Neural cell (in vitro differentiated cells): ENCODE measurements at regions not wholly inside any gene's neighbourhood (a gene's known extent, or its start where the extent isn't known, plus 50 kb on each side); places are given as distances from the start of the nearest gene placed in this dataset.

Source experiments
- H2AFZ ChIP-seq: fragments of 200-600, 300-800 bp; sonication (generic), shearing (Covaris generic); 2 replicates; pipeline ENCODE4 v1.6.0; 2014; ENCODE audit warnings: low read depth, mild to moderate bottlenecking, antibody characterized with exemption, low read length, moderate library complexity
- H3F3A ChIP-seq: fragments of 200-600 bp; shearing (Covaris generic); 2 replicates; pipeline ENCODE4 v1.6.1; 2016; ENCODE audit warnings: mild to moderate bottlenecking, moderate library complexity, mixed read lengths, antibody characterized with exemption, low read length; ENCODE audit not compliant: insufficient read depth, poor library complexity, severe bottlenecking
- H3K27ac ChIP-seq: fragments of 200-600, 300-800 bp; sonication (generic), shearing (Covaris generic); 2 replicates; pipeline ENCODE4 v1.5.1; 2014; ENCODE audit warnings: mild to moderate bottlenecking, low read length, moderate library complexity
- H3K27me3 ChIP-seq: fragments of 300-800, 200-600 bp; sonication (generic), shearing (Covaris generic); 2 replicates; pipeline ENCODE4 v1.6.0; 2014; ENCODE audit warnings: mild to moderate bottlenecking, low read depth, low read length, moderate library complexity; ENCODE audit not compliant: insufficient read depth
- H3K36me3 ChIP-seq: fragments of 300-800, 200-600 bp; sonication (generic), shearing (Covaris generic); 2 replicates; pipeline ENCODE4 v1.5.1; 2014; ENCODE audit warnings: mild to moderate bottlenecking, antibody characterized with exemption, low read length, moderate library complexity; ENCODE audit not compliant: insufficient read depth
- H3K4me2 ChIP-seq: fragments of 300-800, 200-600 bp; sonication (generic), shearing (Covaris generic); 2 replicates; pipeline ENCODE4 v1.6.0; 2014; ENCODE audit warnings: mild to moderate bottlenecking, low read length
- H3K4me3 ChIP-seq: fragments of 300-800, 200-600 bp; sonication (generic), shearing (Covaris generic); 2 replicates; pipeline ENCODE4 v1.5.1; 2014; ENCODE audit warnings: mild to moderate bottlenecking, low read length, moderate library complexity
- H3K79me2 ChIP-seq: fragments of 200-600 bp; shearing (Covaris generic); replicated peaks from 2 replicates; pipeline ENCODE4 v1.6.0; 2014; ENCODE audit warnings: mild to moderate bottlenecking, low read length, moderate library complexity; ENCODE audit not compliant: insufficient read depth
- H3K9ac ChIP-seq: fragments of 300-800, 200-600 bp; sonication (generic), shearing (Covaris generic); 2 replicates; pipeline ENCODE4 v1.6.1; 2016; ENCODE audit warnings: mild to moderate bottlenecking, low read length, mixed read lengths
- H3K9me2 ChIP-seq: fragments of 200-600 bp; shearing (Covaris generic); 2 replicates; pipeline ENCODE4 v1.6.1; 2016; ENCODE audit warnings: mild to moderate bottlenecking, low read length, mixed read lengths; ENCODE audit not compliant: insufficient read depth
- H3K9me3 ChIP-seq: fragments of 200-600, 300-800 bp; sonication (generic), shearing (Covaris generic); 2 replicates; pipeline ENCODE4 v1.6.1; 2016; ENCODE audit warnings: mild to moderate bottlenecking, mixed run types, low read length, moderate library complexity, mixed read lengths
- H4K20me1 ChIP-seq: fragments of 200-600 bp; shearing (Covaris generic); 2 replicates; pipeline ENCODE4 v1.6.1; 2016; ENCODE audit warnings: mild to moderate bottlenecking, mixed run types; ENCODE audit not compliant: insufficient read depth
- CTCF ChIP-seq: fragments of 450-650 bp; IDR thresholded peaks from 2 replicates; pipeline ENCODE4 v1.5.1; 2014; ENCODE audit warnings: antibody characterized with exemption, mild to moderate bottlenecking, moderate library complexity; ENCODE audit not compliant: poor library complexity, severe bottlenecking
- EP300 ChIP-seq: fragments of 450-650 bp; conservative IDR thresholded peaks from 2 replicates; pipeline ENCODE4 v1.6.1; 2014; ENCODE audit warnings: antibody characterized with exemption, mild to moderate bottlenecking, moderate library complexity; ENCODE audit not compliant: poor library complexity, severe bottlenecking
- EZH2 ChIP-seq: fragments of 200-600, 300-800 bp; shearing (Covaris generic), sonication (generic); IDR thresholded peaks from 2 replicates; pipeline ENCODE4 v1.6.1; 2014; ENCODE audit warnings: antibody characterized with exemption, low read length, borderline replicate concordance, mild to moderate bottlenecking; ENCODE audit not compliant: insufficient read depth, poor library complexity, severe bottlenecking
- MXI1 ChIP-seq: fragments of 450-650 bp; conservative IDR thresholded peaks from 2 replicates; pipeline ENCODE4 v1.6.1; 2014; ENCODE audit warnings: antibody characterized with exemption, mild to moderate bottlenecking; ENCODE audit not compliant: poor library complexity, severe bottlenecking
- POLR2AphosphoS5 ChIP-seq: IDR thresholded peaks from 2 replicates; pipeline ENCODE4 v1.6.1; 2012
- RAD21 ChIP-seq: fragments of 450-650 bp; conservative IDR thresholded peaks from 2 replicates; pipeline ENCODE4 v1.6.1; 2014; ENCODE audit warnings: antibody characterized with exemption, mild to moderate bottlenecking, moderate library complexity
- REST ChIP-seq: IDR thresholded peaks from 2 replicates; pipeline ENCODE4 v1.6.1; 2012; ENCODE audit warnings: borderline replicate concordance
- SMC3 ChIP-seq: fragments of 450-650 bp; conservative IDR thresholded peaks from 2 replicates; pipeline ENCODE4 v1.6.1; 2014; ENCODE audit warnings: antibody characterized with exemption, mild to moderate bottlenecking, moderate library complexity; ENCODE audit not compliant: poor library complexity
- TAF1 ChIP-seq: IDR thresholded peaks from 2 replicates; pipeline ENCODE4 v1.6.1; 2012; ENCODE audit warnings: low read depth

GRCh38 chr15:53840681-53841080 lies 81.2 kb upstream of the WDR72 start:
- Histone ChIP-seq H3K9me2 (no peaks in the 10 kb centered on the region), H3K27me3 (no peaks in the 10 kb centered on the region), H3K9ac (no peak overlapping the region), H3K4me2 (no peak overlapping the region), H3K79me2 (no peaks in the 10 kb centered on the region), H3K36me3 (no peaks in the 10 kb centered on the region), H3K27ac (no peak overlapping the region), H3K9me3 (no peaks in the 10 kb centered on the region), H3F3A (no peaks in the 10 kb centered on the region), H3K4me3 (no peak overlapping the region), H2AFZ (no peak overlapping the region), H4K20me1 (no peaks in the 10 kb centered on the region)
- TF ChIP-seq EP300 = no peak

GRCh38 chr15:53837263-53837662 lies 77.8 kb upstream of the WDR72 start:
- Histone ChIP-seq H3K27ac (no peak overlapping the region), H3K9me3 (no peaks in the 10 kb centered on the region), H2AFZ (no peak overlapping the region), H3F3A (no peaks in the 10 kb centered on the region), H3K4me2 (no peak overlapping the region), H3K79me2 (no peaks in the 10 kb centered on the region), H3K9ac (no peak overlapping the region), H4K20me1 (no peaks in the 10 kb centered on the region), H3K36me3 (no peaks in the 10 kb centered on the region), H3K9me2 (no peaks in the 10 kb centered on the region), H3K4me3 (no peak overlapping the region), H3K27me3 (no peaks in the 10 kb centered on the region)
- TF ChIP-seq SMC3 = no peak
- TF ChIP-seq RAD21 = no peak
- TF ChIP-seq EZH2 = no peak
- no peak for TF ChIP-seq POLR2AphosphoS5
- no peak for TF ChIP-seq EP300
- TF ChIP-seq MXI1 = no peak
- no peak for TF ChIP-seq REST
- no peak for TF ChIP-seq TAF1
- TF ChIP-seq CTCF = no peak

- H3K79me2 ChIP-seq = no peaks in the 10 kb centered on the region
- no peaks in the 10 kb centered on the region for H3K27me3 ChIP-seq
- no peak overlapping the region for H3K9ac ChIP-seq
- H3K4me3 ChIP-seq = no peak overlapping the region
- H3K36me3 ChIP-seq = no peaks in the 10 kb centered on the region
- H3K4me2 ChIP-seq = no peak overlapping the region
- no peaks in the 10 kb centered on the region for H3F3A ChIP-seq
- no peaks in the 10 kb centered on the region for H3K9me2 ChIP-seq
- no peak overlapping the region for H3K27ac ChIP-seq
- no peak overlapping the region for H2AFZ ChIP-seq
- H4K20me1 ChIP-seq = no peaks in the 10 kb centered on the region
- no peaks in the 10 kb centered on the region for H3K9me3 ChIP-seq
- TF ChIP-seq MXI1 (no peak), RAD21 (no peak), EZH2 (no peak), SMC3 (no peak), CTCF (no peak), TAF1 (no peak), REST (no peak), POLR2AphosphoS5 (no peak), EP300 (no peak)
Observed at GRCh38 chr15:53836618-53837017, 77.2 kb upstream of the WDR72 start.
